22Rv1 (cell line): ENCODE measurements at regions not wholly inside any gene's neighbourhood (a gene's known extent, or its start where the extent isn't known, plus 50 kb on each side); places are given as distances from the start of the nearest gene placed in this dataset.

ENCODE experiments used
- CTCF ChIP-seq: fragments of 450-650 bp; IDR thresholded peaks from 2 replicates; pipeline ENCODE4 v1.5.1; 2017; ENCODE audit warnings: mild to moderate bottlenecking
- ZFX ChIP-seq: fragments of 450-650 bp; IDR thresholded peaks from 2 replicates; pipeline ENCODE4 v1.6.1; 2017; ENCODE audit warnings: antibody characterized with exemption, borderline replicate concordance

- TF ChIP-seq CTCF: no peak
- no peak for TF ChIP-seq ZFX
Observed at GRCh38 chr13:44651724-44652123, 75.6 kb upstream of the TSC22D1 start.
